Hematopoietic multipotent progenitor cell (in vitro differentiated cells): ENCODE measurements at regions not wholly inside any gene's neighbourhood (a gene's known extent, or its start where the extent isn't known, plus 50 kb on each side); places are given as distances from the start of the nearest gene placed in this dataset.
A peak's percentile ranks its signal among the peaks of the same experiment; 100 is the strongest.
"Not testable (repeated sequence)": the region's sequence is repeated elsewhere in the genome, so short reads cannot be mapped to it uniquely, and the experiment has no call there.

Source experiments
- DNase-seq, 3 donors: peaks; one replicate each; pipeline ENCODE4 v3.0.0-alpha.2; 2011 to 2015; ENCODE audit warnings: low read depth in 2 of 3, low spot score in 2 of 3

DNA sequence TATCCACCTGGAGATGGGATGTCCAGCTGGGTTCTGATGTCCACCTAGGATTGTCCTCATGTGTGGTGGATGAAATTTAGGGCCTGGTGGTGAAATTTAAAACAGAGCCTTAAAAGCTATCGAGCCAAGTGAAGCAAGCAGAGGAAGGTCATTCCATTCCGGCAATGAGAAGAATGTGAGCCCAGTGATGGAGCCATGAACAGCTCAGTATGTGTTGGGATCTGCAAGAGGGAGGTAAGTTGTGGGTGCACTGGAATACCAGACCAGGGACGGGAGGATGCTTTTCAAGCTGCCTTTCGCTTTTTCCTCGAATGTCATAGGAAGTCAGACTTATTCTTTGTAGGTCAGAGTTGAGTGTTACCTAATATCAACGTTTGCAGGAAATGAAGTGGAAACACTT, 80.6 kb upstream of the THOC3 start:
- not testable (repeated sequence) for DNase-seq

DNA sequence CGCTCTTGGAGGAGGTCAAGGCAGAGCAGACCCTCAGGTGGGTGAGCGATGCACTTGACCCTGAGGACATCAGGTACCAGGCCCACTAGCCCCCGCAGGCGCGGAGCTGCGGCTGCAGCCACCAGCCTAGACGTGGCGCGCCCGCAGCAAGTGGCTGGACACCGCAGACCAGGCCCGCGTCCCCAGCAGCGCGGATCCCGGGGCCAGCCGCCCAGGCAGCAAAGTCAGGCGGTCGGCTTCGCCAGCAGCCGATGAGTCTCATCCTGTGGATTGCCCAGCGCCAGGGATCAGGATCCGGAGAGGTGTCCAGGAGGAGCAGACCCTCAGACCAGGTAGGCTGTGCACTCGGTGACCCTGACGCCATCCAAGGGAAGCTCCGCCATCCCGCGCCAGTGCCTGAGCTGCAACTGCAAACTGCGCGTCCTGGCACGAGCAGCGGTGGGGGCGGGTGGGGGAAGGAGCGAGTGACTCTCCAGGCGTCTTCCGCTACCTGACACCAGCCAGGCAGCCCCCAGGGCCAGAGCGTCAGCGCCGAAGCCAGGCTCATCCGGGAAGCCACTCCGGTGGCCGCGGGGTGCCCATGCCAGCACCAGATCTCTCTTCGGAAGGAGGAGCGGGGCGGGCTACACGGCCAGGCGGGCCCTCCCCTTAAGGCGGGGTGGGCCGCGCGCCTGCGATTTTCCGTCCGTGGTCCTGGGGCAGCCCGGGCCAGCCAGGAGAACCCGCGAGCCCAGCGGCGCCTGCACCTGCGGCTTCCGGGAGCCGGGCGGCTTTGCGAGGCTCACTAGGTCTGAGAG, 92.6 kb upstream of the THOC3 start:
- DNase-seq: not testable (repeated sequence)

DNA sequence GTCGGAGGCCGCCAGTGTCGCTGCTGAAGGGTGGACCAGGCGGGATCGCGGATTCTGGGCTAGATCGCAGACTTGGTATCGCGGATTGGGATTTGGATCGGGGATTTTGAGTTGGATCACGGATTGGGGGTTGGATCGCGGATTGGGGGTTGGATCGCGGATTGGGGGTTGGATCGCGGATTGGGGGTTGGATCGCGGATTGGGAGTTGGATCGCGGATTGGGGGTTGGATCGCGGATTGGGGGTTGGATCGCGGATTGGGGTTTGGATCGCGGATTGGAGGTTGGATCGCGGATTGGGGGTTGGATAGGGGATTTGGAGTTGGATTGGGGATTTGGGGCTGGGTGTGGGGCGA, 93.1 kb upstream of the THOC3 start:
- DNase-seq: not testable (repeated sequence)

DNA sequence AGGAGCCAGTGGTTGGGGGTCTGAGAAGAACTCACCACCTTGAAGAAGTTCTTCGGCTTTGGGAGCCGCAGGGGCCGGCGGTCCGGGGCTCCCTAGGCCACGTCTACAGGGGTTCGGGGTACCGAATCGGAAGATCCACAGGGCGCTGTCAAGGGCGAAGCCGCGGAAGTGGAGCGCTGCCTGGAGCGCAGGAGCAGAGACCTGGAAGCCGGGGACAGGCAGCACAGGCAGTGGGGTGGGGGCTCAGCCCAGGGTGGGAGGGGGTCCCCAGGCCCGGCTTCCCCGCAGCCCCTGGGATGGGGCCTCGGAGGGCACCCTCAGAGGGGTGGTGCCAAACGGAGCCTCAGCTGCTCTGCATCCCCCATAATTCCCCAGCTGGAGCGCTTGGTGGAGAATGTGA, 93.5 kb upstream of the THOC3 start:
- not testable (repeated sequence) for DNase-seq

DNA sequence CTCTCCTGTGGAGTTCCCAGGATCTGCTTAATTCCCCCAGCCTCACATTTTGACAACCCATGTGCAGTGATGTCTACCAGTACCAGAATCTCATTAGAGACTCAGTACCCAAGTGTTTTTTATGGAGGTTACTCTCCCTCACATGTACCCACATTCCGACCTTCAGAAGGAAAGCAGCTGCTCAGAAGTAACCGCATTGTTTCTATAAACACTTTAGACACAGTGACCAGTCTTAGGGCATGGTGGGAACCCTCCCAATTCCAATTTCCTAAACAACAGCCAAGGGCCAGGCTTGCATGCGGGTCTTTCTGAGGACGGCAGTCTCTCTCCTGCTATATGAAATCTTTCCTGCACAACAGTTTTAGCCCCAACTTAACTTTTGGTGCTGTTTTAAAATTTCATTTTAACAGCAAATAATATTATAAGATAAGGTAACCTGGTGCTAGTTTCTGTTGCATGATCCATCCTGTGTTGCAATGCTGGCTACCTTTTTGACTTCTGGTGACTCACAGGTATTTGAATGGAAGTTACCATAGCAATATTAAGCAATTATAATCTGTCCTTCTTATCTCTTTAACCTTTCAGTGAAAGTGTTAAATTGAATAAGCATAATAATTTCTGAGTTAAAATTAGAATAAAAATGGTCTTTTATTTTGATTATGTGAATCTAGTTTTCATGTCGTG, 98.3 kb upstream of the THOC3 start:
- not testable (repeated sequence) for DNase-seq

DNA sequence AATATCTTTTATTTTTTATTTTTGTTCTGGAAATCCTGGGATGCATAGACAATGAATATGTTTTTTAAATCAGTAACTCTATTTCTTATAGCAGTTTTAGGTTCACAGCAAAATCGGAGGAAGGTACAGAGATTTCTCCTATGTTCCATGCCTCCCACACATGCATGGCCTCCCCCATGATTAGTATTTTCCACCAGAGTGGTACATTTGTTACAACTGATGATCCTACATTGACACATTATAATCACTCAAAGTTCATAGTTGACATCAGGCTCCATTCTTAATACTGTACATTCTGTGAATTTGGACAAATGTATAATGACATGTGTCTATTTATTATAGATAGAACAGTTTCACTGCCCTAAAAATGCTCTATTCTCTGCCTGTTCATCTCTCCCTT, 99.0 kb upstream of the THOC3 start:
- DNase-seq: not testable (repeated sequence)

DNA sequence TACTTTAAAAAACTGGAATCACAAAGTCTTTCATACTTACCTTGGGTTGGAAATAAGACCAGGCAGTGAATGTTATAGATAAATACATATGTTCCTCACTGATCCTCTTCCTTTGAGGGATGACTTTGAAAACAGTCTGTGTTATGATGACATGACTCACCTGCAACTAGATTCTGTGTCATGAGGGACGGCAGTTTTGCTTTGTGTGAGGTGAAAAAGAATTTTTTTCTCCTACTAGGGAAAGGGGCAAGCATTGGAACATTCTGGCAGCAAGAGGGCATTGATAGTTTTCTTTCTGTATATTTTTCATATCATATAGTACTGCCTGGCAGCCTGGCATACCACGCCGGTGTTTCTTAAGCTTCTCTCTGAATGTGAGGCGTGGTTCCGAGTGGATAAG, 99.8 kb upstream of the THOC3 start:
- not testable (repeated sequence) for DNase-seq

DNA sequence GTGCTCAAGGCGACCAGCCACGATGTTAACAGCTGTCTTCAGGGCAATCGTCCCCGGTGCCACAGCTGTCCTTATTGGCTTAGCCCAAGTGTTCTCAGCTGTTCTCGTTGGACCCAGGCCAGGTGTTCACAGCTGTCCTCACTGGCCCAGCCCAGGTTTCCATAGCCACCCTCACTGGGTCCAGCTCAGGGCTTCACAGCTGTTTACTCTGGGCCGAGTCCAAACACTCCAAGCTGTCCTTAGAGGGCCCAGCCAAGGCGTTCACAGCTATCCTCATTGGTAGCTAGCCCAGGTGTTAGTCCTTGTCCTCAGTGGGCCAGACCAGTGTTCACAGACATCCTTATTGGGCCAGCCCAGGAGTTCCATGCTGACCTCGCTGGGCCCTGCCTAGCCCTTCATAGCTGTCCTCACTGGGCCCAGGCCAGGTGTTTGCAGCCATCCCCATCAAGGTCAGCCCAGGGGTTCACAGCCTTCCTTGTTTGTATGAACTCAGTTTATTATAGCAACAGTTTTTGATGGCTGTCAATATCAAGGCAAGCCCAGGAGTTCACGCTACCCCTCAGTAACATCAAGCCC, 106.0 kb upstream of the THOC3 start:
- not testable (repeated sequence) for DNase-seq

DNA sequence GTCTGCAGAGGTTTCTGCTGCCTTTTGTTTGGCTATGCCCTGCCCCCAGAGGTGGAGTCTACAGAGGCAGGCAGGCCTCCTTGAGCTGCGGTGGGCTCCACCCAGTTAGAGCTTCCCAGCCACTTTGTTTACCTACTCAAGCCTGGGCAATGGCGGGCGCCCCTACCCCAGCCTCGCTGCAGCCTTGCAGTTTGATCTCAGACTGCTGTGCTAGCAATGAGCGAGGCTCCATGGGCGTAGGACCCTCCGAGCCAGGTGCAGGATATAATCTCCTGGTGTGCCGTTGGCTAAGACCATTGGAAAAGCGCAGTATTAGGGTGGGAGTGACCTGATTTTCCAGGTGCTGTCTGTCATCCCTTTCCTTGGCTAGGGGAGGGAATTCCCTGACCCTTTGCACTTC, 115.6 kb upstream of the THOC3 start:
- not testable (repeated sequence) for DNase-seq

DNA sequence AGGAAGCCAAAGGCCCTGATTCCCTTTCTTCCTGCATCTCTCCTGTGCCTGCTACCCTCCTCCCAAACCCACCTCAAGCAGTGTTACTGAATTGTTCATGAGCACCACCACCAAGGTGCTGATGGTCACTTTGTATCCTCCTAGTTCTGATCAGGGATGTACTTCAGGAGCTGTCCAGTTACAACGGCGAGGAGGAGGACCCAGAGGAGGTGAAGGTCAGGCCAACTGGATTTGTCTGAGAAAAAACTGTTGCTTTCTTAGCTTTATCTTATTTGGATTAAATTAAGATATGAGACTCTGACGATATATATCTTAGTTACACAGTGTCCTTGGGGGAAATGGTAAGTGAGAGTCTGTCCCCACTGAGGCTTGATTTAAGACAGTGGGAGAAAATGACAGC, 135.0 kb upstream of the THOC3 start:
- DNase-seq: not testable (repeated sequence)

DNA sequence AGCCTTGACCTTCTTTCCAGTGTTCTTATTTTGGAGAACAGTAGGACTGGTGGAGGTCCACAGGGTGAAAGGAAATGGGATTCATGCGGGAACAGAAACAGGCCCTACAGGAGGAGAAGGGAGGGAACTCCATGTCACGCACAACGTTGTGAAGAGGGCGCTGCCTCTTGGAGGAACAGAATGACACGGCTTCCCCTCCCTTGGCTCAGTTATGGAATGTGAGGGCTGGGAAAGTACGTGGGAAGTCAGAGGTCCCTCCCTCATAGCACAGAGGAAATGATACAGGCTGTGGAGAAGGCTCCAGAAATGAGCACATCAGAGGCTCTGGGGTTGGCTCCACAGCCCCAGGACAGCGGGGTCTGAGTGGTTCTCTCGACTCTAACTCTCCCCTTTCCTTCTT, 125.3 kb upstream of the SIMC1 start:
- not testable (repeated sequence) for DNase-seq

DNA sequence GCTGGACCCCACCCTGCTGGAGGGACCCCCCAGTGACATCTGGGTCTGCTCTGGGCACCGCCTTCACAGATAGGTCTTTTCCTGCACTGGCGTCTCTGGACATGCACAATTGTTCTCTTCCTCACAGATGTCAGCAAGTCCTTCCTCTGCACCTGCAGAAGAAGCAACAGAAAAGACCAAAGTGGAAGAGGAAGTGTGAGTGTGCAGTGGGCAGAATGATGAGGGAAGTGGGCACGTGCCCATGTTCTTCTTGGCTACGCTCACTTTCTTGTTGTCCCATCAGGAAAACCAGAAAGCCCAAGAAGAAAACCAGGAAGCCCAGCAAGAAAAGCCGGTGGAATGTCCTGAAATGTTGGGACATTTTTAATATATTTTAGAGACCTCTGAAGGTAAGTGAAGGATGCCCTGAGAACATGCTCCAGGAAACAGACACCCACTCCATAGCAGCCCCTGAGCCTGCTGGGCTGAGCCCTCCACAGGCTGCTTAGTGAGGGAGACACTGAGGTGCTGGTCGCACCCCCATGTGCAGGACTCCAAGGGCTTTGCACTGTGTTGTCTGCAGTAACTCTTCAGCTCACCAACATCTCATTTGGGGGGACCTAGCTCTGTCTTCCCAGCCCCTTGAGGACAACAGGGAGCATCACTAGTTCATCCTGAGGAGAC, 124.4 kb upstream of the SIMC1 start:
- not testable (repeated sequence) for DNase-seq

DNA sequence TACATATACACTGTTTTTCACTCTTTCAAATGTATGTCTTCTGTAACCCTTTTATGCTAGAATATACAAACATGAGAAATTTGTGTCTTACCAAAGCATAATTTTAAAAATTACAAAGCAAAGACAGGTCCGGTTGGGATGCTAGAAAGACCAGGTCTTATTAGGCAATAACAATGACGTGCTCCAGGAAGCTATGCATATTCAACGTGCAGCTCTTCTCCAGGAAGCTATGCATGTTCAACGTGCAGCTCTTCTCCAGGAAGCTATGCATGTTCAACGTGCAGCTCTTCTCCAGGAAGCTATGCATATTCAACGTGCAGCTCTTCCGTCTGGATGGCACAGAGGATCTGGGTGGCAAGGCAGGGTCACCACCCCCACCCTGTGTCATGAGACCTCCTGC, 123.4 kb upstream of the SIMC1 start:
- DNase-seq: not testable (repeated sequence)

DNA sequence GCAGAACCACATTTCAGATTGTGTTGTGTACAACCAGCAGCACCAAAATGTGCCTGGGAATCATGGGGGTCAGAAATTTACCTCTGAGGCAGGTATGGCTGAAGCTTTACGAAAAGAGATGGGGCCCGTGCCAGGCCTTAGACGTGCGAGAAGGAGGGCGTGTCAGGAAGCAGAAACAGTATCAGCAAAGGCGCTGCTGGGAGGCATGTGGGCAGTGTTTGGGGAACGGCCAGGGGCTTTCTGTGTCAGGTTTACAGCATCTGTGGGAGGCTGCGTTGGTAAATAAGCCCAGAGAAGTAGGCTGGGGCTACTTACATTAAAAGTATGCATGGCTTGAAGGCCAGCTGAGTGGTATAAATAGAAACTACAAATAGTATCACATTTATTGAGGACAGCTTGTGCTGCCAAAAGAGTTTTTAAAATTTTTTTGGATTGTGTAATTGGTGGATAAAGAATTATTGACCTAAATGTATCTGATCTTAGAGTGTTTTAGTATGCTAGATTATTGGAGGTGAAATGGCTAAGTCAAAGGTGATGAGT, 120.5 kb upstream of the SIMC1 start:
- not testable (repeated sequence) for DNase-seq

DNA sequence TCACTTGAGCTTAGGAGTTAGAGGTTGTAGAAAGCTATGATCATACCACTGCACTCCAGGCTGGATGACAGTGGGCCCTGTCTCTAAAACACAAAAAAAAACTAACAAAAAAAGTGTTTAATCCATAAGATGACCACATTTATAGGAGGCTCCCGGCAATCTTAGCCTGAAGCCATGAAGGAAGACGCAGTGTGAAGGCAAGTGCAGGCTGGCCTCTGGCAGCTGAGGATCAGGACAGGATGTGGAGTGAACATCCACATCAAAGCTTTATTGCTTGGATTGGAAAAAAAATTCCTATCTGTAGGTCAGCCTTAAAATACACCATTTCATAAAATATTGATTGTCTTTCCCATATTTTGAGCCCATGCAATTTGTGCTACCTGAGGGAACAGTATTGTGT, 115.9 kb upstream of the SIMC1 start:
- DNase-seq: not testable (repeated sequence)

DNA sequence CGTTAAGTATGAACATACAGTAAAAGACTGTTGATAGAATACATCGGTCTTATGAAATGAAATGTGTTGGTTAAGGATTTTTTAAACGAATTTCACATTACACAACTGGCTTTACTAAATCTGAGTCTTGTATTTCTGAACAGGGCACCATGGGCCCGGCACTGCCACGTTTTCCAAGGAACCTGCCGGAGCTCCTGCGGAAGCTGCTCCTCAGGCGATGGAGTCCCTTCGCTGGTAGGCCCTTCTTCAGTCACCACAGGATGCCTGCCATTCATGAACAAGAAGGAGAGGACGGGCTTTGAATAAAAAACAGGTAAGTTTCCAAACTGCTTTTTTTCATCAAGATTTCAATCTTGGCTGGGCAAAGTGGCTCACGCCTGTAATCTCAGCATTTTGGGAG, 114.1 kb upstream of the SIMC1 start:
- not testable (repeated sequence) for DNase-seq

DNA sequence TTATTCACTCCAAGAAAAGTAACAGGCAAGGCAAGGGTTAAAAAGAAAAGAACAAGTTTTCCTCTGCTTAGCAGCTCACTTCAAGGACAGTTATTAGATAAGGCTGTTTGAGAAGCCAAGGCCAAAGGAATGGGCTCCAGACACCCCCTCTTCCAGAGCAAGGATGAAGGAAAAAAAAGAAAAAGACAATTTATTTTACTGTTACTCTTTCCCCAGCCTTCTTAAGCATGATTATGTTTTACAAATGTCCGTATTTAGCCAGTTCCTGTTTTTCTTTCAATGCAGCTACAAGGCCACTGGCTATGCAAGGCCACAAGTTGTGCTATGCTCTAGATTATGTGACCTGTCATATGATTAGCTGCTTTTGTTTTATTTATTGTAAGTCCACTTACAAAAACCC, 106.5 kb upstream of the SIMC1 start:
- peak in 1 of 3 donors; percentile 8 for DNase-seq

DNA sequence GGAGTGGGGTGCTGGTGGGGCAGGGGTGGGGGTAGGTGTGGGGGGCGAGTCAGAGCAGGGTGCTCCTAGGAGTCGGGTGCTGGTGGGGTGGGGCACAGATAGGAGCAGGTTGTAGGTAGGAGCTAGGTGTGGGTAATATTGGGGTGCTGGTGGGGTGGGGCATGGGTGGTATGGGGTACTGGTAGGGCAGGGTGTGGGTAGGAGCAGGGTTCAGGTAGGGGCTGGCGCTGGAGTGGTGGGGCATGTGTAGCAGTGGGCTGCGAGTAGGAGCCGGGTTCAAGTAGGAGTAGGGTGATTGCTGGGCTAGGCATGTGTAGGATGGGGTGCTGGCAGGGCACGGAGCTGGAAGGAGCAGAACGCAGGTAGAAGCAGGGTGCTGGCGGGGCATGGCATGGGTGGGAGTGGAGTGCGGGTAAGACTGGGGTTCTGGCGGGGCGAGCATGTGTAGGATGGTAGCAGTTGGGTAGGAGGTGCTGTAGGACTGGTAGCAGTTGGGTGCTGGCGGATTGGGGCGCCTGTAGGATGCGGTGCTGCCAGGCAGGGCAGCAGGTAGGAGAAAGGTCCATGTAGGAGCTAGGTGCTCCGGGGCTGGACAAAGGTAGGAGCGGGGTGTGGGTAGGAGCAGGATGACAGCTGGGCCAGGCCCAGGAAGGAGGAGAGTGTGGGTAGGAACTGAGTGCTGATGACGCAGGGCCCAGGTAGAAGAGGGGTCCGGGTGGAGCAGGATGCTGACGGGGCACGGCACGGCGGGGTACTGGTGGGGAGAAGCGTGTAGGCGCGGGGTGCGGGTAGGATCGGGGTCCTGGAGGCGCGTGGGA, 105.5 kb upstream of the SIMC1 start:
- no peak for DNase-seq

DNA sequence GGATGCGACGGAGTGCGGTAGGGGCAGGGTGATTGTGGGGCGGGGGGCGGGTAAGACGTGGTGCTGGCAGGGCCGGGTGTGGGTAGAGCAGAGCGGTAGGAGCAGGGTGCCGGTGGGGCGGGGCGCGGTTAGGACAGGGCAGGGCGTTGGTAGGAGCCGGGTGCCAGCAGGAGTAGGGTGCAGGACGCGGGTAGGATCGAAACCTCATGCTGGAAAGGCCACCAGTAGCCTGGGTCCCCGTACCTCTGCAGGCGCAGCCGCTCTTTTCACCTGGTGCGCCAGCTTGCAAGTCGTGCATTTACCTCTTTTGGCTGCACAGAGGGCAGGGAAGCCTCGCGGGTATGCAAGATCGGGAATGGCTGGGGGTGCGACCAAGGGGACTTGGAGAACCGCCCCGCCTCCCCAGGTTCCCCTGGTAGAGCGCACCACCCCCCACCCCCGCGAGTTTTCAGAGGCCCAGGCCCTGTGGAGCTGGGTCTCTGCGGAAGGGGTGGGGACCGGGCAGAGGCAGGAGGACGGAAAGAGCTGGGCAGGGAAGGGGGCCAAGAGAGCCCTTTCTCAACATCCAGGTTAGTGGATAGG, 104.8 kb upstream of the SIMC1 start:
- peak in 1 of 3 donors; percentile 12 for DNase-seq

DNA sequence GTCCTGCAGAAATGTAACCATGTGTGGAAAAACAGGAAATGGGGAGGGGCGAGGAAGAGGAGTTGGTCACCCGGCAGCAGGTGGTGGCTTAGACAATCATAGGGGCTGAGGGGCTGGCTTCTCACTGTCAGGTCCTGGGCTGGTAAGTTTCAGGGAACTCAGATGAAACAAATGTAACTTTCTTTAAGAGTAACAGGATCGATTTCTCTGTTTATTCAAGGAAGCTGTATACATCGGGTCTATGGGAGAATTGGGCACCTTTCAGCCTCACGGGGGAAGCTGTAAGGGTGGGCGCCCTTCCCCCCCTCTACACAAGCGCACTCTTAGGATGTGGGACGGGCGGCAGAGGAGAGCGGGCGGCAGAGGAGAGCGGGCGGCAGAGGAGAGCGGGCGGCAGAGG, 104.3 kb upstream of the SIMC1 start:
- DNase-seq: peak in 1 of 3 donors; percentile 15
